AG20443 (cell line): ENCODE measurements at regions not wholly inside any gene's neighbourhood (a gene's known extent, or its start where the extent isn't known, plus 50 kb on each side); places are given as distances from the start of the nearest gene placed in this dataset.
"Not testable (repeated sequence)": the region's sequence is repeated elsewhere in the genome, so short reads cannot be mapped to it uniquely, and the experiment has no call there.

Experiments
- DNase-seq: peaks from one replicate; pipeline ENCODE4 v3.0.0; 2012; ENCODE audit warnings: low spot score, mixed read lengths

- DNase-seq = no peak
These were observed 79.5 kb upstream of the GJB6 start for GRCh38 chr13:20311596-20311995.

DNA sequence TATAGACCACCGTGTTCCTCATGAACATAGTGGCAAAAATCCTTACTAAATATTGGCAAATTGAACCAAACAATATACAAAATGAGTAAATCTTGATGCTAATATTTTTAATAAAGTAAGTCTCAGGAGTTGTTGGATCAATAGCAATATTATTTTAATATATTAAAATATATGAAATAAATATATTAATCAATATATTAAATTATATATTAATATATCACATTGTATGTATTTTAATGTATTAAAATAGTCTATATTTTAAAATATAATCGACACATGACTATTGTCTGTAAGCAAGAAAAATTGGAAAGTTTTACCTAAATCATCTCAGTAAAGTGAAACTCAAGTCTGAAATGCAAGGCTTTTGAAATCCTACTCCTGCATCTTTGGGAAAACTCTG lies 78.9 kb upstream of the GJB6 start:
- DNase-seq = no peak

DNA sequence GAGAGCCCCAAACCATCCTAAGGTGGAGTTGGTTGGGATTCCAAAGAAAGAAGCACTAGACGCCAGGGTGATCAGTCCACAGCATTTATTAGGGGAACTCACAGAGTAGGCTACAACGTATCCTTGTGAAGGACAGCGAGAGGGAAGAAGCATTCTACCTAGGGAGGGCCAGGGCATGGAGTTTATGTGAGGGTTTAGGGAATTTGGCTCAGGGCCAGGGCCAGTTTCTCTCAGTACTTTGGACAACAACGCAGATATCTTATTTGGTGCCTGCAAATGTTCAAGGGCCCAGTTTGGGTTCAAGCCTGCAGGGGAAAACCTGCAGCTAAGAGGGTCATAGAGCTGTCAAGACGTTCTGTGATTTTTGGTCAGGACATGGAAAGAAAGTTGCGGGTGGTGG lies 73.9 kb upstream of the GJB6 start:
- no peak for DNase-seq

DNA sequence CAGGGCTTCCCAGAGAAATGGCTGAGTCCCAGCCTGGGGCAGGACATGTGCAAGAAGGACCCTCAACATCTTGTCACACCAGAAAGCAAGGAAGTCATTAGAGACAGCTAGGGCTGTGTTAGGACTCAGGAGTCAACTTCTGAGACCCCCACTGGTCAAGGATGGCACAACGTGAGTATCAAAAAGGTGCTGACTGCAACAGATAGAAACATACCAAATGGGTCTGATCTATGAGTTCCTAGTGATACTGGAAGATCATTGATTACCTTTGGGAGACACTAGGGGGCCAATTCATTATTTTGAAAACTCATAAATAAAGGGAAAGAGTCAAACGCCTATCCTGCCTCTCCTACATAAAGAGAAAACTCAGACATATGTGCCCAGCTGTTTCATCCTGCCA lies 73.5 kb upstream of the GJB6 start:
- DNase-seq = no peak

- not testable (repeated sequence) for DNase-seq
These were observed 71.9 kb upstream of the GJB6 start for GRCh38 chr13:20304061-20304460.

DNA sequence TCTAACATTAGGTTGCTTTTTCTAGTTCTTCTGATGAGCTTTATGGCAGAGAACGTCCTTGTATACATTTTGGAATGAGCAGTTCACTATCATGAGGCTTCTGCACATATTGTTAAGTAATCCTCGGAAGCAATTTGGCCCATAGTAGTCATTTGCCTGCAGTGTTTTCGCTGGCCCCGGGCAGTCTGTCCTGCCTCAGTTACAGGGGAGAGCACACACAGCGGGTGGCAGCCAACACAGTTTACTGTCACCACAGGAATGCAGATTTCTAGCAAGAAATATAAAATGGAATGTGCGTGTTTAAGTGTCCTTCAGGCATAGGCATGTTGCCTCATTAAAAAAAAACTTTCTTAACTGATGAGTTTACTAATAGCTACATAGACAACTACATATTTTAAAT lies 71.5 kb upstream of the GJB6 start:
- peak; percentile 48 for DNase-seq

- peak; percentile 34 for DNase-seq
These were observed 69.4 kb upstream of the GJB6 start for GRCh38 chr13:20301403-20302071.

GRCh38 chr13:20301015-20301402 lies 68.9 kb upstream of the GJB6 start:
- no peak for DNase-seq

- DNase-seq = no peak
These were observed 65.1 kb upstream of the GJB6 start for GRCh38 chr13:20297181-20297580.

- DNase-seq = no peak
These were observed 63.8 kb upstream of the GJB6 start for GRCh38 chr13:20295956-20296355.

- DNase-seq = no peak
These were observed 62.4 kb upstream of the GJB6 start for GRCh38 chr13:20294497-20294896.

- DNase-seq = not testable (repeated sequence)
These were observed 60.2 kb upstream of the GJB6 start for GRCh38 chr13:20292301-20292700.

DNA sequence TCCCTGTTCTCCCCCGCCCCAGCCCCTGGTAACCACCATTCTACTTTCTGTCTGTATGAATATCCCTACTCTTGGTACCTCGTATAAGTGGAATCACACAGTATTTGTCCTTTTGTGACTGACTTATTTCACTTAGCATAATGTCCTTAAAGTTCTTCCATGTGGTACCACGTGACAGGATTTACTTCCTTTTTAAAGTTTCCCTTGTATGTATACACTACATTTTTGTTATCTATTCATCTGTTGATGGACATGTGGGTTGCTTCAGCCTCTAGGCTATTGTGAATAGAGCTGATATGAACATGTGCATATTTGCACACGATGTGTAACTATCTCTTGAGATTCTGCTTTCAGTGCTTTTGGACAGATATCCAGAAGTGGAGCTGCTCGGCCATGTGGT lies 59.6 kb upstream of the GJB6 start:
- DNase-seq = no peak

DNA sequence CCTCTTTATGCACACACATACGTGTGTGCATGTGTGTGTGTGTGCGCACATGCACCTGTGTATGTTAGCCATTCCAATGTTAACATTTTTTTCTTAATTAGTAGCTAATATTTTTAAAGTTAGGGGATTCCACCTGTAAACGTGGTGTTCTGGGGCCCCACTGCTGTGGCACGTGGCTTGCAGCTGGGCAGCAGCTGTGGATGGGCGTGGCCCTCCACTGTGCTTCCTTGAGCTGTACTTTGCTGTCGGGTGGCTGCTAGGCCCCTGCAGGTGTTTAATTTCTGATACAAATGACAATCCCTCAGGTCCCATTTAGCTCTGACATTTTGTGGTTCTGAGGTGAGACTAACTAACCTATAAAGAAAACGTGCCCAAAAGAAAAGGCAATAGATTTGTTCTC lies 58.9 kb upstream of the GJB6 start:
- DNase-seq = no peak

DNA sequence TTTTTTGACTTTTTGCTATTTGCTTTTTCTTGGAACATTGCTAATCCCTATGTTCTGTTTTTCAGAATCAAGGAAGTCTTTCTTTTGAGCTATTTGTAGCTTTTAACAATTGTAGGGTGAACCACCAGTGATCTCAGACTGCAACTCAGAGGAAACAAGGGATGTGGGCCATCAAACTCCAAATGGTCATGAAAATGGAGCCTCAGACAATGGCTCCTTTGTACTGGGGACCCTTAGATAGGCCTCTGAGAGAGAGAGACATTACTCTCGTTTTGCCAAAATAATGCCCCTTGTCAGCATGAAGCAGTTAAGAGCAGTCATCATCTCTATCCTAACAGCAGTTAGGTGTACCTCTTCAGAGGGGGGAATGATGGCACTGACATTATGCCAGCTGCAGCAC lies 56.4 kb upstream of the GJB6 start:
- no peak for DNase-seq

DNA sequence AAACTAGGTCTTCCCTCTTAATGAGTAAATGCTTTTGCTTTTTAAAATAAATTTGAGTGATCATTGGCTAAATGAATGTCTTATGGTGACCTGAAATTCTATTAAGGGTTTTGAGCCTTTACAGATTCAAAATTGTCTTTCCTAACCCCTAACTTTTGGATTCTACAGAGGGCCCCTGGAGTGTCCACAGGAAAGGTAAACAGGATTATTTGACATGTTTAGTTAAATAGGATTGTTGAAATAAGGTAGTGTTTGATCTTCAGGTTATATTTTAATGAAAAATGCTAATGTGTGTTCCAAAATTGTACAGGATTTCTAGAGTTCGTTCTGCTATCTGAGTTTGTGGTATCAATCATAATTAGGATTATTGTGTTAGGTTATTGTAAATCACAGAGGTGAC lies 55.9 kb upstream of the GJB6 start:
- no peak for DNase-seq

- DNase-seq = no peak
These were observed 53.4 kb upstream of the GJB6 start for GRCh38 chr13:20285530-20285929.
